HepG2 (cell line): ENCODE measurements at regions not wholly inside any gene's neighbourhood (a gene's known extent, or its start where the extent isn't known, plus 50 kb on each side); places are given as distances from the start of the nearest gene placed in this dataset.

ENCODE experiments used
- AGO2 ChIP-seq: fragments of 200-400 bp; formaldehyde crosslinking; optimal IDR thresholded peaks from 2 replicates; pipeline ENCODE3; 2017; ENCODE audit warnings: mild to moderate bottlenecking, low read depth, low read length, moderate library complexity
- ARNT2 ChIP-seq: sonication (generic); formaldehyde crosslinking; IDR thresholded peaks from 2 replicates; pipeline ENCODE4 v1.8.0; 2022; ENCODE audit warnings: mild to moderate bottlenecking, low read depth, missing genetic modification reagents, moderate library complexity
- DNMT3B ChIP-seq: conservative IDR thresholded peaks from 2 replicates; pipeline ENCODE4 v1.6.1; 2016; ENCODE audit warnings: missing biosample characterization, control low read depth
- FOSL1 ChIP-seq: sonication (generic); formaldehyde crosslinking; IDR thresholded peaks from 2 replicates; pipeline ENCODE4 v1.9.0; 2021; ENCODE audit warnings: missing genetic modification reagents, borderline replicate concordance
- FOXK1 ChIP-seq: sonication (generic); formaldehyde crosslinking; IDR thresholded peaks from 2 replicates; pipeline ENCODE4 v1.4.0; 2020; ENCODE audit warnings: low read depth, missing genetic modification reagents, borderline replicate concordance
- FOXM1 ChIP-seq: sonication (generic); formaldehyde crosslinking; IDR thresholded peaks from 2 replicates; pipeline ENCODE4 v1.5.0; 2020; ENCODE audit warnings: missing genetic modification reagents
- FOXO1 ChIP-seq: sonication (generic); formaldehyde crosslinking; IDR thresholded peaks from 2 replicates; pipeline ENCODE4 v1.4.0; 2020; ENCODE audit warnings: missing genetic modification reagents
- KDM4B ChIP-seq: sonication (generic); formaldehyde crosslinking; IDR thresholded peaks from 2 replicates; pipeline ENCODE4 v1.4.0; 2020; ENCODE audit warnings: missing genetic modification reagents
- MYNN ChIP-seq: sonication (generic); formaldehyde crosslinking; IDR thresholded peaks from 2 replicates; pipeline ENCODE4 v1.4.0; 2020; ENCODE audit warnings: mild to moderate bottlenecking, low read depth, missing genetic modification reagents
- NFIC ChIP-seq: IDR thresholded peaks from 2 replicates; pipeline ENCODE4 v1.6.1; 2012; ENCODE audit warnings: mild to moderate bottlenecking, low read length, inconsistent platforms
- NFYC ChIP-seq: IDR thresholded peaks from 2 replicates; pipeline ENCODE4 v1.6.1; 2016; ENCODE audit warnings: missing genetic modification reagents, missing compliant biosample characterization
- POLR2AphosphoS2 ChIP-seq: IDR thresholded peaks from 2 replicates; pipeline ENCODE4 v1.6.1; 2011; ENCODE audit warnings: low read depth, low read length, improper control_type of control experiment
- RORA ChIP-seq: sonication (generic); formaldehyde crosslinking; IDR thresholded peaks from 2 replicates; pipeline ENCODE4 v1.5.0; 2020; ENCODE audit warnings: mild to moderate bottlenecking, missing genetic modification reagents, moderate library complexity
- SCMH1 ChIP-seq: sonication (generic); formaldehyde crosslinking; IDR thresholded peaks from 2 replicates; pipeline ENCODE4 v1.9.0; 2021; ENCODE audit warnings: missing genetic modification reagents, mild to moderate bottlenecking, borderline replicate concordance
- SMAD1 ChIP-seq: sonication (generic); formaldehyde crosslinking; IDR thresholded peaks from 2 replicates; pipeline ENCODE4 v1.4.0; 2020; ENCODE audit warnings: missing genetic modification reagents, low read depth, mild to moderate bottlenecking, borderline replicate concordance
- SOX6 ChIP-seq, 2 experiments: fragments of 450-650 bp in 1 of 2; sonication (generic) in 1 of 2; formaldehyde crosslinking in 1 of 2; IDR thresholded peaks; 2 replicates each; pipeline versions ENCODE4 v1.4.0 to v1.6.1; 2017 to 2020; ENCODE audit warnings: antibody characterized with exemption in 1 of 2, mild to moderate bottlenecking in 1 of 2, missing genetic modification reagents in 1 of 2
- ZFP41 ChIP-seq: sonication (generic); formaldehyde crosslinking; IDR thresholded peaks from 2 replicates; pipeline ENCODE4 v1.4.0; 2020; ENCODE audit warnings: mild to moderate bottlenecking, missing genetic modification reagents, borderline replicate concordance
- ZFY ChIP-seq: sonication (generic); formaldehyde crosslinking; IDR thresholded peaks from 2 replicates; pipeline ENCODE4 v1.4.0; 2020; ENCODE audit warnings: missing genetic modification reagents
- ZKSCAN8 ChIP-seq: IDR thresholded peaks from 2 replicates; pipeline ENCODE4 v1.6.1; 2016; ENCODE audit warnings: borderline replicate concordance, missing genetic modification reagents, missing compliant biosample characterization
- ZNF207 ChIP-seq: fragments of 450-650 bp; IDR thresholded peaks from 2 replicates; pipeline ENCODE4 v1.6.1; 2016; ENCODE audit warnings: antibody characterized with exemption, borderline replicate concordance
- ZNF3 ChIP-seq: IDR thresholded peaks from 2 replicates; pipeline ENCODE4 v1.7.0; 2017; ENCODE audit warnings: inconsistent platforms
- ZNF737 ChIP-seq: sonication (generic); formaldehyde crosslinking; IDR thresholded peaks from 2 replicates; pipeline ENCODE4 v1.5.0; 2020; ENCODE audit warnings: missing genetic modification reagents, mild to moderate bottlenecking, borderline replicate concordance
- ZNF792 ChIP-seq: IDR thresholded peaks from 2 replicates; pipeline ENCODE4 v1.6.1; 2016
- ZZZ3 ChIP-seq: sonication (generic); formaldehyde crosslinking; IDR thresholded peaks from 2 replicates; pipeline ENCODE4 v1.4.0; 2020; ENCODE audit warnings: missing genetic modification reagents, mild to moderate bottlenecking, borderline replicate concordance
- TF ChIP-seq, protein P1 (sequence below): sonication (generic); formaldehyde crosslinking; IDR thresholded peaks from 2 replicates; pipeline ENCODE4 v1.4.0; 2020; ENCODE audit warnings: missing genetic modification reagents
- TF ChIP-seq, protein P2 (sequence below): sonication (generic); formaldehyde crosslinking; IDR thresholded peaks from 2 replicates; pipeline ENCODE4 v1.4.0; 2020; ENCODE audit warnings: missing genetic modification reagents
- TF ChIP-seq, protein P3 (sequence below): IDR thresholded peaks from 2 replicates; pipeline ENCODE4 v1.6.1; 2016; ENCODE audit warnings: missing compliant biosample characterization, missing genetic modification reagents, borderline replicate concordance

DNA sequence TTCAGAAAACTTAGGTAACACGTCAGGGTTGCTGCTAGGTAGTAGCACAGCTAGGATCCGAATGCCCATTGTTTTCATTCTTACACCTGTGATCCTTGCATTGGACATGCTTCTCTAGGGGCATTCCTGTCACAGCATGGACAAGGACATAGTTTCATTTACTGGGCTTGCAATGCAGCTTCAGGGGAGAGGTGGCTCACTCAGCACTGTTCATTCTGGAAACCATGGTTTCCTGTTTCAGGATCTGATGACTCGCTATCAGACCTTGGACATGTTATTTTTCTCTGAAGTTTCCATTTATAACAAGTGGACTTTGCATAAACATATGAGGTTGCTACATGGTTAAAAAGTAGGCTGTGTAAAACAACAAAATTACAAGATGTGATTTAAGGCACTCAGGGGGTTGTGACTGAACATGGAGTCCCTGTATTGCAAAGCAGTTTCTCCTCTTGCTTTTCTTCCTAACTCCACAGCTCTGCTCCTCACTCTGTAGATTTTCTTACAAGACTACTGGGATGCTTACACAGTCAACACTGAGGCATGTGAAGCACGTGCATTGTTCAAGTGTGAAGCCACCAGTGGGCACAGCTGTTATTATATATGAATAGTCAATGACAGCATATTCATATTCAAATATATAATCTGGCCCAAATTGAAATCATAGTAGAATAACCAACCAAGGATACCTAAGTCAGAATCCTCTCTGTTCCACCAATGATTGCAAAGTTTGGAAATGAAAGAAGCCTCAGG is 66.1 kb upstream of the STK32A start (continued):
- TF ChIP-seq DNMT3B (CRISPR knock-in tag) (no peak), FOXO1 (no peak), ZFP41 (CRISPR knock-in tag) (no peak), AGO2 (no peak), FOXM1 (CRISPR knock-in tag) (no peak), ZNF207 (no peak), ARNT2 (CRISPR knock-in tag) (no peak), SMAD1 (CRISPR knock-in tag) (no peak), NFIC (no peak), FOSL1 (CRISPR knock-in tag) (no peak), SCMH1 (no peak), SOX6 (IDR thresholded peaks at IDR 0.05) (no peak), SOX6 (CRISPR knock-in tag; IDR thresholded peaks at IDR 0.05) (no peak), ZFY (CRISPR knock-in tag) (no peak), NFYC (CRISPR knock-in tag) (no peak), ZNF737 (CRISPR knock-in tag) (no peak), ZNF792 (no peak), RORA (CRISPR knock-in tag) (no peak), MYNN (no peak), ZNF3 (CRISPR knock-in tag) (no peak), POLR2AphosphoS2 (no peak), ZZZ3 (no peak), FOXK1 (CRISPR knock-in tag) (no peak), KDM4B (no peak), ZKSCAN8 (CRISPR knock-in tag) (0 out of 2 replicates have a peak, but pooled peaks have one; percentile 20)
- TF ChIP-seq, protein P1, sequence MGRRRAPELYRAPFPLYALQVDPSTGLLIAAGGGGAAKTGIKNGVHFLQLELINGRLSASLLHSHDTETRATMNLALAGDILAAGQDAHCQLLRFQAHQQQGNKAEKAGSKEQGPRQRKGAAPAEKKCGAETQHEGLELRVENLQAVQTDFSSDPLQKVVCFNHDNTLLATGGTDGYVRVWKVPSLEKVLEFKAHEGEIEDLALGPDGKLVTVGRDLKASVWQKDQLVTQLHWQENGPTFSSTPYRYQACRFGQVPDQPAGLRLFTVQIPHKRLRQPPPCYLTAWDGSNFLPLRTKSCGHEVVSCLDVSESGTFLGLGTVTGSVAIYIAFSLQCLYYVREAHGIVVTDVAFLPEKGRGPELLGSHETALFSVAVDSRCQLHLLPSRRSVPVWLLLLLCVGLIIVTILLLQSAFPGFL (CRISPR knock-in tag) = no peak
- TF ChIP-seq, protein P2, sequence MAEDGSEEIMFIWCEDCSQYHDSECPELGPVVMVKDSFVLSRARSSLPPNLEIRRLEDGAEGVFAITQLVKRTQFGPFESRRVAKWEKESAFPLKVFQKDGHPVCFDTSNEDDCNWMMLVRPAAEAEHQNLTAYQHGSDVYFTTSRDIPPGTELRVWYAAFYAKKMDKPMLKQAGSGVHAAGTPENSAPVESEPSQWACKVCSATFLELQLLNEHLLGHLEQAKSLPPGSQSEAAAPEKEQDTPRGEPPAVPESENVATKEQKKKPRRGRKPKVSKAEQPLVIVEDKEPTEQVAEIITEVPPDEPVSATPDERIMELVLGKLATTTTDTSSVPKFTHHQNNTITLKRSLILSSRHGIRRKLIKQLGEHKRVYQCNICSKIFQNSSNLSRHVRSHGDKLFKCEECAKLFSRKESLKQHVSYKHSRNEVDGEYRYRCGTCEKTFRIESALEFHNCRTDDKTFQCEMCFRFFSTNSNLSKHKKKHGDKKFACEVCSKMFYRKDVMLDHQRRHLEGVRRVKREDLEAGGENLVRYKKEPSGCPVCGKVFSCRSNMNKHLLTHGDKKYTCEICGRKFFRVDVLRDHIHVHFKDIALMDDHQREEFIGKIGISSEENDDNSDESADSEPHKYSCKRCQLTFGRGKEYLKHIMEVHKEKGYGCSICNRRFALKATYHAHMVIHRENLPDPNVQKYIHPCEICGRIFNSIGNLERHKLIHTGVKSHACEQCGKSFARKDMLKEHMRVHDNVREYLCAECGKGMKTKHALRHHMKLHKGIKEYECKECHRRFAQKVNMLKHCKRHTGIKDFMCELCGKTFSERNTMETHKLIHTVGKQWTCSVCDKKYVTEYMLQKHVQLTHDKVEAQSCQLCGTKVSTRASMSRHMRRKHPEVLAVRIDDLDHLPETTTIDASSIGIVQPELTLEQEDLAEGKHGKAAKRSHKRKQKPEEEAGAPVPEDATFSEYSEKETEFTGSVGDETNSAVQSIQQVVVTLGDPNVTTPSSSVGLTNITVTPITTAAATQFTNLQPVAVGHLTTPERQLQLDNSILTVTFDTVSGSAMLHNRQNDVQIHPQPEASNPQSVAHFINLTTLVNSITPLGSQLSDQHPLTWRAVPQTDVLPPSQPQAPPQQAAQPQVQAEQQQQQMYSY (CRISPR knock-in tag) = no peak
- TF ChIP-seq, protein P3, sequence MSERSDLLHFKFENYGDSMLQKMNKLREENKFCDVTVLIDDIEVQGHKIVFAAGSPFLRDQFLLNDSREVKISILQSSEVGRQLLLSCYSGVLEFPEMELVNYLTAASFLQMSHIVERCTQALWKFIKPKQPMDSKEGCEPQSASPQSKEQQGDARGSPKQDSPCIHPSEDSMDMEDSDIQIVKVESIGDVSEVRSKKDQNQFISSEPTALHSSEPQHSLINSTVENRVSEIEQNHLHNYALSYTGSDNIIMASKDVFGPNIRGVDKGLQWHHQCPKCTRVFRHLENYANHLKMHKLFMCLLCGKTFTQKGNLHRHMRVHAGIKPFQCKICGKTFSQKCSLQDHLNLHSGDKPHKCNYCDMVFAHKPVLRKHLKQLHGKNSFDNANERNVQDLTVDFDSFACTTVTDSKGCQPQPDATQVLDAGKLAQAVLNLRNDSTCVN (CRISPR knock-in tag) = 0 out of 2 replicates have a peak, but pooled peaks have one; percentile 26
